Activated CD8-positive, alpha-beta T cell treated with anti-CD3 and anti-CD28 coated beads for 36 hours (primary cell): ENCODE measurements at regions not wholly inside any gene's neighbourhood (a gene's known extent, or its start where the extent isn't known, plus 50 kb on each side); places are given as distances from the start of the nearest gene placed in this dataset.

Source experiments
- ATAC-seq: fragments of 200-7000 bp; cut with Tn5 transposase; one replicate; pipeline ENCODE4 v1.10.0; 2021; ENCODE audit warnings: mild to moderate bottlenecking, moderate library complexity
- CTCF ChIA-PET: fragments of 350-600 bp; sonication (Branson Sonifier 250); formaldehyde crosslinking; loops from one replicate; lab custom pipeline; 2021; ENCODE audit warnings: antibody characterized with exemption; lab: Charles Lee
- POLR2A ChIA-PET: fragments of 350-600 bp; sonication (Branson Sonifier 250); formaldehyde crosslinking; loops from one replicate; lab custom pipeline; 2021; ENCODE audit warnings: antibody characterized with exemption; lab: Charles Lee
- DNase-seq: peaks from one replicate; pipeline ENCODE4 v3.0.0-alpha.2; 2020
- H3K27ac Mint-ChIP-seq: one replicate; pipeline ENCODE4 v1.8.0; 2021; ENCODE audit warnings: mild to moderate bottlenecking, mixed read lengths
- H3K27me3 Mint-ChIP-seq: one replicate; pipeline ENCODE4 v1.8.0; 2021; ENCODE audit warnings: mixed read lengths
- H3K36me3 Mint-ChIP-seq: one replicate; pipeline ENCODE4 v1.8.0; 2021; ENCODE audit warnings: low read depth, mixed read lengths
- H3K4me1 Mint-ChIP-seq: one replicate; pipeline ENCODE4 v1.8.0; 2021; ENCODE audit warnings: low read depth, mixed read lengths
- H3K4me3 Mint-ChIP-seq: one replicate; pipeline ENCODE4 v1.8.0; 2021; ENCODE audit warnings: mild to moderate bottlenecking, moderate library complexity, mixed read lengths
- H3K9me3 Mint-ChIP-seq: one replicate; pipeline ENCODE4 v1.8.0; 2021; ENCODE audit warnings: mixed read lengths
- CTCF ChIP-seq: fragments of 200-600 bp; IDR thresholded peaks from one replicate; pipeline ENCODE4 v1.8.0; 2022; ENCODE audit warnings: antibody characterized with exemption, mild to moderate bottlenecking
- intact Hi-C: fragments of 100-400 bp; cut with micrococcal nuclease; formaldehyde crosslinking; loops from one replicate; pipeline ENCODE4 v1.10.0; 2022

GRCh38 chr3:177300039-177300833 lies 103.0 kb upstream of the TBL1XR1 start:
- ChIA-PET POLR2A (interaction anchor here (0.5 to 0.7 kb wide), 2 partner anchors 15 to 250 kb away, joined by 3 to 4 read pairs; no protein-coding TSS in a partner anchor), CTCF (no interaction called here)
- Mint-ChIP-seq H3K27me3 (no peaks in the 10 kb centered on the region), H3K9me3 (no peaks in the 10 kb centered on the region), H3K4me1 (peaks cover 10% of the 10 kb centered on the region), H3K4me3 (no peak overlapping the region), H3K36me3 (no peaks in the 10 kb centered on the region), H3K27ac (no peak overlapping the region)
- ATAC-seq (no peak), DNase-seq (no peak)
- intact Hi-C loops: no loop called here
- no peak for TF ChIP-seq CTCF

DNA sequence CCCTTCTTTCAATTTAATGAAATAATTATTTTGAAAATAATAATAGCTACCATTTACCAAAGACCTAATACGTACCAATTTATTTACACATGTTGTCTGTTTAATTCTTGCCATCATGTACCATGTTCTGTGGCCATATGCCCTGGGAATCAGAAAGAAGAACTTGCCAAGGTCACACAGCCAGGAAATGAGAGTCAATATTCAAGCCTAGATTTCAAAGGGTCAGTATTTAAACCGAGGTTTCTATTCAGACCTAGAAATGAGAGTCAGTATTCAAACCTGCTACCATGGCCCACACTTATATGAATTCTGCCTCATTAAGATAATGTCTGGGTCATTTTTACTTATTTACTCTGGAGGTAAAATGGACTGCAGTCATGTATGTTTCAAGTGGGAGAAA lies 103.6 kb upstream of the TBL1XR1 start:
- Mint-ChIP-seq H3K9me3 (no peaks in the 10 kb centered on the region), H3K27me3 (no peaks in the 10 kb centered on the region), H3K4me1 (peaks cover 13% of the 10 kb centered on the region), H3K4me3 (no peak overlapping the region), H3K27ac (no peak overlapping the region), H3K36me3 (no peaks in the 10 kb centered on the region)
- CTCF ChIA-PET: no interaction called here
- ATAC-seq (no peak), DNase-seq (no peak)
- TF ChIP-seq CTCF: no peak
- POLR2A ChIA-PET: interaction anchor here (0.5 kb wide), 1 partner anchor 250 kb away, joined by 4 read pairs; no protein-coding TSS in a partner anchor
- intact Hi-C loops: no loop called here

- no peak for ATAC-seq
- H3K27me3 Mint-ChIP-seq: no peaks in the 10 kb centered on the region
- POLR2A ChIA-PET: no interaction called here
- CTCF ChIA-PET: interaction anchor here (1.1 kb wide), 1 partner anchor 15 kb away, joined by 4 read pairs; no protein-coding TSS in a partner anchor
- no peak overlapping the region for H3K4me3 Mint-ChIP-seq
- no peak for DNase-seq
- H3K4me1 Mint-ChIP-seq: peaks cover 13% of the 10 kb centered on the region
- TF ChIP-seq CTCF: no peak
- H3K27ac Mint-ChIP-seq: no peak overlapping the region
- peaks cover 4% of the 10 kb centered on the region for H3K9me3 Mint-ChIP-seq
- peaks cover 2% of the 10 kb centered on the region for H3K36me3 Mint-ChIP-seq
- intact Hi-C loops: no loop called here
Observed at GRCh38 chr3:177306252-177306651, 109.0 kb upstream of the TBL1XR1 start.

DNA sequence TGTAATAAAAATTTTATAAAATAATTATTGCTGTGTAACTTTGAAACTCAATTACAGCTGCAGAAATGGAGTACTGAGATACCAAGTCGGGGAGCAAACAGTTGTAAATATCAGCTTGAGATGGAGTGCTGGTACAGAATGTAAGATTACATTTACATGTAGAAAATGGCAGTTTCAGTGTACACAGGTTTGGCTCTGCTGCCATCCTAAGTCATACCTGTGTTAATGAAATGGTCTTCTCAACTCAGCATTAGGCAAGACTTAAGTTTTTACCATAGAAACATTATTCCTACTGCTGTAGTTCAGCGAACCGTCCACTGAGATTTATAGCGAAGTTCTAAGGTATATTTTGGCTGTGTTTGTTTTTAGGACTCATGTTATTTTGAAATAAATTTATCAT lies 110.1 kb upstream of the TBL1XR1 start:
- Mint-ChIP-seq H3K36me3 (peaks cover 6% of the 10 kb centered on the region), H3K4me3 (no peak overlapping the region), H3K27me3 (no peaks in the 10 kb centered on the region), H3K27ac (no peak overlapping the region), H3K4me1 (peaks cover 13% of the 10 kb centered on the region), H3K9me3 (peaks cover 8% of the 10 kb centered on the region)
- CTCF ChIA-PET: interaction anchor here (1.1 kb wide), 1 partner anchor 16 kb away, joined by 4 read pairs; no protein-coding TSS in a partner anchor
- DNase-seq (no peak), ATAC-seq (no peak)
- no peak for TF ChIP-seq CTCF
- intact Hi-C loops: no loop called here
- POLR2A ChIA-PET: no interaction called here

DNA sequence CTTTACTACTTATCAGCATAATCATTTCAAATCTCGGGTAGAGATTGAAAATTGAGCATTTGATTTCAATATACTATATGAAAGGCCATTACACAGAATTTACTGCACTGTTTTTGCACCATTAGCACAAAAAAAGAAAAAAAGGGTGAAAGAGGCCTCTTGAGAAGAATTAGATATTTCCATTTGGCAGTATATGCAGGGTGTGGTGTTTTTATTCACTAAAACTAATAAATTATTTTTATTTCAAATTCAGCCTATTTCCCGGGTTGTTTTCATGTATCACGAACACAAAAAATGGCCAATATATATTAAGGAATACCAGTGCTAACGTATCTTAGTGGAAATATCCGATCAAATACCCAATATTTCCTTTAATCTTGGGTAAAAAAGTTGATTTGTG lies 110.5 kb upstream of the TBL1XR1 start:
- peaks cover 15% of the 10 kb centered on the region for H3K4me1 Mint-ChIP-seq
- ChIA-PET CTCF (no interaction called here), POLR2A (no interaction called here)
- intact Hi-C loops: no loop called here
- no peak for ATAC-seq
- no peak overlapping the region for H3K27ac Mint-ChIP-seq
- DNase-seq: no peak
- H3K9me3 Mint-ChIP-seq: peaks cover 11% of the 10 kb centered on the region
- no peaks in the 10 kb centered on the region for H3K27me3 Mint-ChIP-seq
- H3K4me3 Mint-ChIP-seq: no peak overlapping the region
- peaks cover 9% of the 10 kb centered on the region for H3K36me3 Mint-ChIP-seq
- no peak for TF ChIP-seq CTCF
